ENCODE measurements at regions not wholly inside any gene's neighbourhood (a gene's known extent, or its start where the extent isn't known, plus 50 kb on each side); places are given as distances from the start of the nearest gene placed in this dataset.
"Not testable (repeated sequence)": the region's sequence is repeated elsewhere in the genome, so short reads cannot be mapped to it uniquely, and the experiment has no call there.

GRCh38 chr12:54123981-54124380, 64.8 kb downstream of the SMUG1 start:
- H3K4me3 ChIP-seq (ENCODE audit: control insufficient read depth in 1 of 7, extremely low read depth in 1 of 7, insufficient read depth in 4 of 7, low read depth in 2 of 7, low read length in 6 of 7); DNase-seq; H3K9me3 ChIP-seq (ENCODE audit: control extremely low read depth in 1 of 5, control insufficient read depth in 4 of 5, insufficient read depth in 2 of 5, low read depth in 1 of 5, low read length in 4 of 5); H3K36me3 ChIP-seq (ENCODE audit: control insufficient read depth in 4 of 4, insufficient read depth in 4 of 4, low read length in 3 of 4); H3K27ac ChIP-seq (ENCODE audit: insufficient read depth in 1 of 2, low read depth in 1 of 2, low read length in 2 of 2, poor library complexity in 1 of 2, severe bottlenecking in 2 of 2); POLR2A ChIA-PET; CTCF ChIA-PET: not testable (repeated sequence)
- Histone ChIP-seq H3K4me1 (ENCODE audit: control extremely low read depth in 1 of 4, control insufficient read depth in 4 of 4, insufficient read depth in 4 of 4, low read length in 3 of 4) (peaks cover 0 to 13% (median 5%) of the 10 kb centered on the region in 4 experiments), H3K27me3 (replicated peaks in 2 of 5; ENCODE audit: control insufficient read depth in 4 of 5, insufficient read depth in 5 of 5, low read length in 4 of 5) (peaks cover 0 to 72% (median 36%) of the 10 kb centered on the region in 5 experiments)
- 33% methylated on average over 4 of the region's 7 CpGs for WGBS (ENCODE audit: insufficient coverage)

- H3K9me3 ChIP-seq (ENCODE audit: control extremely low read depth in 1 of 5, control insufficient read depth in 4 of 5, insufficient read depth in 2 of 5, low read depth in 1 of 5, low read length in 4 of 5); DNase-seq; H3K36me3 ChIP-seq (ENCODE audit: control insufficient read depth in 4 of 4, insufficient read depth in 4 of 4, low read length in 3 of 4); POLR2A ChIA-PET; H3K27ac ChIP-seq (ENCODE audit: insufficient read depth in 1 of 2, low read depth in 1 of 2, low read length in 2 of 2, poor library complexity in 1 of 2, severe bottlenecking in 2 of 2); CTCF ChIA-PET: not testable (repeated sequence)
- peaks cover 0 to 13% (median 5%) of the 10 kb centered on the region in 4 experiments for H3K4me1 ChIP-seq (ENCODE audit: control extremely low read depth in 1 of 4, control insufficient read depth in 4 of 4, insufficient read depth in 4 of 4, low read length in 3 of 4)
- 10% methylated on average over 2 of the region's 12 CpGs for WGBS (ENCODE audit: insufficient coverage)
- H3K27me3 ChIP-seq (replicated peaks in 2 of 5; ENCODE audit: control insufficient read depth in 4 of 5, insufficient read depth in 5 of 5, low read length in 4 of 5): peaks cover 0 to 85% (median 37%) of the 10 kb centered on the region in 5 experiments
- H3K4me3 ChIP-seq (ENCODE audit: control insufficient read depth in 1 of 7, extremely low read depth in 1 of 7, insufficient read depth in 4 of 7, low read depth in 2 of 7, low read length in 6 of 7): peak overlapping the region in 1 of 7 experiments; percentile 38
Observed at GRCh38 chr12:54125708-54126028, 63.1 kb downstream of the SMUG1 start.

GRCh38 chr12:54126029-54126695, 62.6 kb downstream of the SMUG1 start:
- no peak overlapping the region for H3K27ac ChIP-seq (ENCODE audit: insufficient read depth in 1 of 2, low read depth in 1 of 2, low read length in 2 of 2, poor library complexity in 1 of 2, severe bottlenecking in 2 of 2)
- DNase-seq: no peak
- ChIA-PET CTCF (no interaction called here), POLR2A (no interaction called here)
- H3K36me3 ChIP-seq (ENCODE audit: control insufficient read depth in 4 of 4, insufficient read depth in 4 of 4, low read length in 3 of 4): no peaks in the 10 kb centered on the region
- H3K4me1 ChIP-seq (ENCODE audit: control extremely low read depth in 1 of 4, control insufficient read depth in 4 of 4, insufficient read depth in 4 of 4, low read length in 3 of 4): peaks cover 0 to 13% (median 5%) of the 10 kb centered on the region in 4 experiments
- peak overlapping the region in 1 of 7 experiments; percentile 38 for H3K4me3 ChIP-seq (ENCODE audit: control insufficient read depth in 1 of 7, extremely low read depth in 1 of 7, insufficient read depth in 4 of 7, low read depth in 2 of 7, low read length in 6 of 7)
- 2% methylated on average over 33 of the region's 46 CpGs for WGBS (ENCODE audit: insufficient coverage)
- H3K9me3 ChIP-seq (ENCODE audit: control extremely low read depth in 1 of 5, control insufficient read depth in 4 of 5, insufficient read depth in 2 of 5, low read depth in 1 of 5, low read length in 4 of 5): no peaks in the 10 kb centered on the region
- peaks cover 0 to 90% (median 37%) of the 10 kb centered on the region in 5 experiments for H3K27me3 ChIP-seq (replicated peaks in 2 of 5; ENCODE audit: control insufficient read depth in 4 of 5, insufficient read depth in 5 of 5, low read length in 4 of 5)

GRCh38 chr12:54126696-54127537, 61.9 kb downstream of the SMUG1 start:
- Histone ChIP-seq H3K36me3 (ENCODE audit: control insufficient read depth in 4 of 4, insufficient read depth in 4 of 4, low read length in 3 of 4) (no peaks in the 10 kb centered on the region), H3K27ac (ENCODE audit: insufficient read depth in 1 of 2, low read depth in 1 of 2, low read length in 2 of 2, poor library complexity in 1 of 2, severe bottlenecking in 2 of 2) (no peak overlapping the region), H3K4me3 (ENCODE audit: control insufficient read depth in 1 of 7, extremely low read depth in 1 of 7, insufficient read depth in 4 of 7, low read depth in 2 of 7, low read length in 6 of 7) (no peak overlapping the region), H3K4me1 (ENCODE audit: control extremely low read depth in 1 of 4, control insufficient read depth in 4 of 4, insufficient read depth in 4 of 4, low read length in 3 of 4) (peaks cover 0 to 13% (median 5%) of the 10 kb centered on the region in 4 experiments), H3K9me3 (ENCODE audit: control extremely low read depth in 1 of 5, control insufficient read depth in 4 of 5, insufficient read depth in 2 of 5, low read depth in 1 of 5, low read length in 4 of 5) (no peaks in the 10 kb centered on the region), H3K27me3 (replicated peaks in 2 of 5; ENCODE audit: control insufficient read depth in 4 of 5, insufficient read depth in 5 of 5, low read length in 4 of 5) (peaks cover 0 to 90% (median 42%) of the 10 kb centered on the region in 5 experiments)
- DNase-seq: peak; percentile 18 to 28 (median 26)
- ChIA-PET POLR2A (no interaction called here), CTCF (no interaction called here)
- WGBS (ENCODE audit: insufficient coverage): 6% methylated on average over 12 of the region's 31 CpGs

- 81% methylated on average over 18 of the region's 19 CpGs for WGBS (ENCODE audit: insufficient coverage)
- DNase-seq: no peak
- POLR2A ChIA-PET: no interaction called here
- Histone ChIP-seq H3K9me3 (ENCODE audit: control extremely low read depth in 1 of 5, control insufficient read depth in 4 of 5, insufficient read depth in 2 of 5, low read depth in 1 of 5, low read length in 4 of 5) (no peaks in the 10 kb centered on the region), H3K36me3 (ENCODE audit: control insufficient read depth in 4 of 4, insufficient read depth in 4 of 4, low read length in 3 of 4) (no peaks in the 10 kb centered on the region), H3K27ac (ENCODE audit: insufficient read depth in 1 of 2, low read depth in 1 of 2, low read length in 2 of 2, poor library complexity in 1 of 2, severe bottlenecking in 2 of 2) (no peak overlapping the region), H3K4me1 (ENCODE audit: control extremely low read depth in 1 of 4, control insufficient read depth in 4 of 4, insufficient read depth in 4 of 4, low read length in 3 of 4) (peaks cover 0 to 13% (median 5%) of the 10 kb centered on the region in 4 experiments), H3K27me3 (replicated peaks in 2 of 5; ENCODE audit: control insufficient read depth in 4 of 5, insufficient read depth in 5 of 5, low read length in 4 of 5) (peaks cover 2 to 90% (median 48%) of the 10 kb centered on the region in 5 experiments), H3K4me3 (ENCODE audit: control insufficient read depth in 1 of 7, extremely low read depth in 1 of 7, insufficient read depth in 4 of 7, low read depth in 2 of 7, low read length in 6 of 7) (no peak overlapping the region)
- CTCF ChIA-PET: no interaction called here
Observed at GRCh38 chr12:54127538-54128259, 61.1 kb downstream of the SMUG1 start.

- peaks cover 2 to 90% (median 51%) of the 10 kb centered on the region in 5 experiments for H3K27me3 ChIP-seq (replicated peaks in 2 of 5; ENCODE audit: control insufficient read depth in 4 of 5, insufficient read depth in 5 of 5, low read length in 4 of 5)
- POLR2A ChIA-PET: interaction anchor here (0.6 kb wide), 1 partner anchor 402 kb away, joined by 3 read pairs; no protein-coding TSS in a partner anchor
- H3K27ac ChIP-seq (ENCODE audit: insufficient read depth in 1 of 2, low read depth in 1 of 2, low read length in 2 of 2, poor library complexity in 1 of 2, severe bottlenecking in 2 of 2): no peak overlapping the region
- no peak overlapping the region for H3K4me3 ChIP-seq (ENCODE audit: control insufficient read depth in 1 of 7, extremely low read depth in 1 of 7, insufficient read depth in 4 of 7, low read depth in 2 of 7, low read length in 6 of 7)
- no peaks in the 10 kb centered on the region for H3K9me3 ChIP-seq (ENCODE audit: control extremely low read depth in 1 of 5, control insufficient read depth in 4 of 5, insufficient read depth in 2 of 5, low read depth in 1 of 5, low read length in 4 of 5)
- 83% methylated on average over 2 of the region's 3 CpGs for WGBS (ENCODE audit: insufficient coverage)
- no peak for DNase-seq
- H3K4me1 ChIP-seq (ENCODE audit: control extremely low read depth in 1 of 4, control insufficient read depth in 4 of 4, insufficient read depth in 4 of 4, low read length in 3 of 4): peaks cover 0 to 13% (median 5%) of the 10 kb centered on the region in 4 experiments
- CTCF ChIA-PET: no interaction called here
- H3K36me3 ChIP-seq (ENCODE audit: control insufficient read depth in 4 of 4, insufficient read depth in 4 of 4, low read length in 3 of 4): no peaks in the 10 kb centered on the region
Observed at GRCh38 chr12:54128416-54128815, 60.4 kb downstream of the SMUG1 start.

Data from common myeloid progenitor, CD34-positive (primary cell).